ENCODE measurements at regions not wholly inside any gene's neighbourhood (a gene's known extent, or its start where the extent isn't known, plus 50 kb on each side); places are given as distances from the start of the nearest gene placed in this dataset.

DNA sequence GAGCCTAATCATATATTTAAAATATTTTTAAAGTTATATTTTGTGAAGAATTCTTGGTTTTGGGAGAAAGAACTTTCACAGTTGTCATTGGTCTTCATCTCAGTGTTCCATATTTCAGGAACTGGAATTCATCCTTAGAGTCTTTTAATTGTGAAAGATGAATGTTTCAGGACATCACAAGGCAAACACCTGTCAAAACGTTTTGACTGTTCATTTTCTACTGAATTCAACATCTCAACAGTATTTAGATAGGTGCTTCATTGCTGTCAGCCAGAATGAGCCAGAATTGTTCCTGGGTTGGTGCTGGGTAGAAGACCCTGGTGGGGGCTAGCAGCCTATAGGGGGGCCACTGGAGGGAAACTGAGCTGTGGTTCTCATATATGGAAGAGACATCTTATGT lies 255.1 kb upstream of the CXCR4 start:
- DNase-seq (ENCODE audit: low read depth), result no peak

- DNase-seq (ENCODE audit: low read depth), result no peak
Observed at GRCh38 chr2:136363900-136364299, 246.0 kb upstream of the CXCR4 start.

DNA sequence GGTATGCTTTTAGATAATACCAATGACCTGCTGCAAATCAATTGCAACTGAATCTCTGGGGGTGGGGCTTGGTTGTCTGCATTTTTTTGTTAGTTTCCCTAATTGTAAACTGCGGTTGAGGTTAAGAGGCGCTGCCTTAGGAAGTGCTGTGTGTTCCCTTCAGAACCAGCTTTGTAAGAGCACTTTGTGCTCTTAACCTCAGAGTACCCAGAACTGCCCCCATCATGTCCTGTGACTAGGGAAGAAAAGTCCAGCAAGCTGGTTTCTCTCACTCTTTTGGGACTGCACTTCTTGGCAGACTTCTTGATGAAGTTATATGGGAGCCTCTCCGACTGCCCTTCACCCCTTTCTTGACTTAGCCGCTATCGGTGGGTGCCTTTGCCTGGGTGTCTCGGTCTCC lies 245.5 kb upstream of the CXCR4 start:
- DNase-seq (ENCODE audit: low read depth), result no peak

DNA sequence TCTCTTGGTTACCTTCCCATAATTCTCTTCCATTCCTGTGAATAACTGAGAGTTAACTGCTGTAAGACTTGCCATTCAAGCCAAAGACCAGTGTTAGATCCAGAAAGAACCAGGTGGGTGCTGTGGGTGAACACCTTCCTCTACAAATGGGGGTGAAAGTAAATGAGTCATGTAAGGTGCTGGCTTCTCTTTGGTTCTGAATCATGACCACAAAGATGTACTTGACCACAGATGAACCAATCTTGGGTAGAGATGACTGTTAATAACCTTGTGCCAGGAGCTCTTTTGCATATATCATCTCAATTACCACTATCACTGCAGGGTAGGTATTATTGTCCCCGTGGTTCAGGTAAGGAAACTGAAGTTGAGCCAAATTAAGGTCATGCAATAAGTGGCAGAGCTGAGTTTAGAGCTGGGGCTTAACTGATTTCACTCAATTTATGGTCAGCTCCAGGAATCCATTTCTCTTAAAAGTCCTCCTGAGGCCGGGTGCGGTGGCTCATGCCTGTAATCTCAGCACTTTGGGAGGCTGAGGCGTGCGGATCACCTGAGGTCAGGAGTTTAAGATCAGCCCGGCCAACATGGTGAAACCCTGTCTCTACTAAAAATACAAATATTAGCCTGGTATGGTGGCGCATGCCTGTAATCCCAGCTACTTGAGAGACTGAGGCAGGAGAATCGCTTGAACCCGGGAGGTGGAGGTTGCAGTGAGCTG lies 244.9 kb upstream of the CXCR4 start:
- DNase-seq (ENCODE audit: low read depth), result no peak

GRCh38 chr2:136361521-136361920 lies 243.6 kb upstream of the CXCR4 start:
- DNase-seq (ENCODE audit: low read depth), result no peak

GRCh38 chr2:136360790-136361189 lies 242.8 kb upstream of the CXCR4 start:
- DNase-seq (ENCODE audit: low read depth), result no peak

GRCh38 chr2:136359121-136359965 lies 241.4 kb upstream of the CXCR4 start:
- no peak for DNase-seq (ENCODE audit: low read depth)

- DNase-seq (ENCODE audit: low read depth), result no peak
Observed at GRCh38 chr2:136358576-136358975, 240.6 kb upstream of the CXCR4 start.

GRCh38 chr2:136357007-136357380 lies 239.0 kb upstream of the CXCR4 start:
- DNase-seq (ENCODE audit: low read depth), result no peak

- DNase-seq (ENCODE audit: low read depth), result no peak
Observed at GRCh38 chr2:136356125-136357006, 238.4 kb upstream of the CXCR4 start.

DNA sequence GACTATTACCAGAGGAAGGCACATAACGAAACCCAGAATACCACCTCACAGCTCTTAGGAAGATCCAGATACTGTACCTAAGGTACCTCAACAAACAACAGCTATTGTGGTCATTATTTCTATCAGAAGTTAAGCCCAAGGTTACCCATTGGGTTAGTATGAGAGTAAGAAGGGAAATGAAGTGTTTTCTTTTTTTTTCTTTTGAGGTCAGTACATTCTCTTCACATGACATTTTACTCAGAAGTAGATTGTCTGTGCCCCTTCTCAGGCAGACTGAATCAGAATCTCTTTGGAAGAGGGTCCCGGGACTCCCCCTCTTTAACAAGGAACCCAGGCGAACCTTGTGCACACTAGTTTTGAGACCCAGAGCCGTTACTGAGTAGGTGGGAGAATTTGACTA lies 233.7 kb upstream of the CXCR4 start:
- no peak for DNase-seq (ENCODE audit: low read depth)

- DNase-seq (ENCODE audit: low read depth), result no peak
Observed at GRCh38 chr2:136347981-136348380, 230.0 kb upstream of the CXCR4 start.

- no peak for DNase-seq (ENCODE audit: low read depth)
Observed at GRCh38 chr2:136344339-136344738, 226.4 kb upstream of the CXCR4 start.

DNA sequence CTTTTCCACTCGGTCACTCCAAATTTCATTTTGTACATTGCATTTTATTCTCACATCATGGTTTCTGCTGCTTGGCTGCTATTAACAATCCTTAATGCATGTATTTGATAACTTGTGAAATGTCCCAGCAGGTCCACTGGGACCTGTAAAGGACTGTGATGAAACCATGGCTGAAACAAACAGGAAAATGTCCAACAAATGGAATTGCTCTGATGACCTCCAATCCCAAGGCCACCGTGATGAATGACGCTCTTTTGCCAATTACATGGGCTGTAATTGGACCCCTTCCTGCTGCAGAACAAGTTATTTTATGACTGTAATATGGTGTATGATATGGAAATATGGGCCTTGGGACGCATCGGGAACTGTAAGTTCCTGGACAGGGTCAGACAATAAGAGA lies 224.2 kb upstream of the CXCR4 start:
- no peak for DNase-seq (ENCODE audit: low read depth)

- no peak for DNase-seq (ENCODE audit: low read depth)
Observed at GRCh38 chr2:136334967-136335366, 217.0 kb upstream of the CXCR4 start.

DNA sequence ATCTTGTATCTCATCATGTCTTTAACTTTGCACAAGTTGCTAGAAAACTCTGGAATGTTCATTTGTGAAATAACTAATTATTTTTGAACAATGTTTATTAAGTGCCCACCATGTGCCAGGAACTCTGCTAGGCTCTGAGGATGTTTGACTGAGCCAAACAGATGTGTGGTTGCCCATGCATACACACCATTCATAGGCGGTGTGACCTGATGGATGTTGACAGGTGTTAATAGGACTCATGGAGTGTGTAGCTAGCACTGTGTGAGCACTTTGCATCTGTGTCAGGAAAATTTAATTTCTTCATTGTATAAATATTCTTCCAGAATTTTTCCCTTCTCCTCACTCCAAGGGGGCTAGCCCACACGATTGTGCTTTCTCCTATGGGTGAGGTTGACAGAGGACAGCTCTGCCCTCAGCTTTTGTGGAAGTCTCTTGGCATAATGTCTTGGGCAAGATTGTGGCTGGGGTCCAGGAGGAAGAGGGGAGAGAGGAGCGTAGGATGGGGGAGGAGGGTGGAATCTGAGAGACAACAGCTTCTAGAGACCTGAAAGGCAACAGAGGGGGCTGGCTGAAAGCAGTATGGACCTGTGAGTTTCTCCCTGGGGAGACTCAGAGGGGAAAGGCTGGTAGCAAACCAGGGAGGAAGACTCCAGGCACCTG lies 214.6 kb upstream of the CXCR4 start:
- DNase-seq (ENCODE audit: low read depth), result no peak

- no peak for DNase-seq (ENCODE audit: low read depth)
Observed at GRCh38 chr2:136331226-136331625, 213.3 kb upstream of the CXCR4 start.

GRCh38 chr2:136328207-136328795 lies 210.4 kb upstream of the CXCR4 start:
- DNase-seq (ENCODE audit: low read depth), result no peak

DNA sequence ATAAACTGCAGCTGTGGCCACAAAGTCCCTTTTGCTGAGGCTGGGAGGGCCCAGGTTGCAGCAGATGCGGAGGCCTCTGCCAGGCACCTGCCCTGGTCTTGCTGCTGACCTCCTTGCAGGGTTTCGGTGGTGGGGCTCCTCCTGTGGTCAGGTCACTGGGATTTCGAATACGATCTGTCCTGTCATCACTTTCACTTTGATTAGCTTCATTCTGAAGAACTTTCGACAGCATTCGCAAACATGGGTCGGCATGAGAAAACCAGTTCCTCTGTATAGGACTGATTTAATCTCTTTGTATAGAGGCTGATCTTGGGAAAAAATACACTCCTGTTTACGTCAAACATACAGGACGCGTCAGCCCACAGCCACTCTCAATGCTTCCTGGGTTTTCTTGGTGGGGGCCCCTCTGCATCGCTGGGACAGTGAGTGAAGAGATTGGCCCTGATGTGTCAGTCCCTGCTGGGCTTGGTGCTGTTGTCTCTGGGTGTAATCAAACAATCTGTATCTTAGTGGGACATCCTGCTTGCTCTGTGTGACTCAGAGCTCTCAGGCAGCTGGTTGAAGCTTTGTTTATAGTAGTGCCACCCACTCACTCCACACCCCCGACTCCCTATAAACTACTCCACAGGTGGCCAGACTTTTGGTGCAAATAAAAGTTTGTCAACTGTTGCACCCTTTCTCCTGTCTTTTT lies 209.4 kb upstream of the CXCR4 start:
- DNase-seq (ENCODE audit: low read depth), result no peak

DNA sequence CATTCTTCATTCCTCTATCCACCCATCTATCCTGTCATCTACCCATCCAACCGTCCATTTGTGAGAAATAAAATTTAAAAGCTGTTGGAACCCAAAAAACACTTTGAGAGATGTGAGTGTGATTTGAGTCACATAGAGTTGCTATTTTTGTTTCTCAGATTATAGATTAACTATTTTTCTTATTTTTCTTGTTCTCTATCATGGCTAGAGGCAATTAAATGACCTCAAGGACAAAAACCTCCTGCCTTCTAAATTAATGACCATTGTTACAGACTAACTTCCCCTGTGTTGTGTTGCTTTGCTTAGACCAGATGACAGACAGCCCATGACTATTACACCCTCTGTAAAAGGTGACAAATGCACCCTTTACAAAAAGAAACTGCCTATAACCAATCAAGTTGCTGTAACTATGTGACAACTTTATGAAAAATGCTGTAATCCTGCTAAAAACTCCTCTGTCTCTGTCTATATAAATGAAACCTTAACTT lies 207.9 kb upstream of the CXCR4 start:
- no peak for DNase-seq (ENCODE audit: low read depth)

DNA sequence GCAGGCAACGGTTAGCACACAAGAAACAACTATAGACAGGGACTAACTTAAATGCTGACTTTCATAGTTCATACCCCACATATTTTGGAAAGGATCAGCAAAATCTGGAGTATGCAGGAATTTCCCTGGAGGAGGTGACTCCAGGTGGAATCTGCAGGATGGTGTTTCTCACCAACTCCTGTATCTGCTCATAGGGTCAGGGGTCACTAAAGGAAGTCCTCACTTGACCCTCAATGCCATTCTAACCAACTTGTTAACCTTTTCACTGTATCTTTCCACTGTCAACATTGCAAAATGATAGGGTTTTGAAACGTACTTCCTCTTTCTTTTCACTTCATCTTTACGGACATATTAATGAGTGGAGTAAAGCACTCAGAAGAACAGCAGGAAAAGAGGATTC lies 207.0 kb upstream of the CXCR4 start:
- no peak for DNase-seq (ENCODE audit: low read depth)
